Endothelial cell of umbilical vein (primary cell): ENCODE measurements at regions not wholly inside any gene's neighbourhood (a gene's known extent, or its start where the extent isn't known, plus 50 kb on each side); places are given as distances from the start of the nearest gene placed in this dataset.

Experiments
- BruUV-seq: library from RNA; stranded (reverse); fragments of 400-500 nt; replicated peaks from 2 replicates; lab custom pipeline; 2021; lab: Mats Ljungman, UMichigan
- CTCF ChIA-PET: fragments of 300-600, 350-600 bp; sonication (Branson Sonifier 250); formaldehyde crosslinking; loops from one replicate; lab custom pipeline; 2021; ENCODE audit warnings: antibody characterized with exemption, inconsistent platforms; lab: Charles Lee
- POLR2A ChIA-PET: fragments of 300-600, 350-600 bp; sonication (Branson Sonifier 250); formaldehyde crosslinking; loops from one replicate; lab custom pipeline; 2021; ENCODE audit warnings: antibody characterized with exemption, inconsistent platforms; lab: Charles Lee
- DNase-seq: peaks from one replicate; pipeline ENCODE4 v3.0.0-alpha.2; 2011; ENCODE audit warnings: low read depth, low spot score
- FAIRE-seq: peaks from 2 replicates; lab custom pipeline; 2011; peaks lifted over from hg19 to GRCh38; lab: Jason Lieb, UNC
- H2AFZ ChIP-seq: 2 replicates; pipeline ENCODE4 v1.6.0; 2012; ENCODE audit warnings: low read depth, low read length, control low read depth, inconsistent platforms
- H3K27ac ChIP-seq: 2 replicates; pipeline ENCODE4 v1.5.1; 2011; ENCODE audit warnings: low read depth, mild to moderate bottlenecking, control low read depth, low read length, moderate library complexity; ENCODE audit not compliant: insufficient read depth
- H3K27me3 ChIP-seq, 2 experiments: 2 replicates each; pipeline versions ENCODE4 v1.6.0 to v1.6.1; 2011; ENCODE audit warnings: low read length in 2 of 2, mixed read lengths in 1 of 2; ENCODE audit not compliant: control insufficient read depth in 2 of 2, insufficient read depth in 2 of 2
- H3K36me3 ChIP-seq, 2 experiments: 2 replicates in 1 of 2; 3 replicates in 1 of 2; pipeline ENCODE4 v1.5.1; 2011; ENCODE audit warnings: low read length in 2 of 2, mild to moderate bottlenecking in 1 of 2, moderate library complexity in 1 of 2; ENCODE audit not compliant: control insufficient read depth in 2 of 2, insufficient read depth in 2 of 2; ENCODE audit errors: extremely low read depth in 1 of 2
- H3K4me1 ChIP-seq: 3 replicates; pipeline ENCODE4 v1.5.1; 2011; ENCODE audit warnings: mild to moderate bottlenecking, low read length; ENCODE audit not compliant: control insufficient read depth, insufficient read depth; ENCODE audit errors: extremely low read depth
- H3K4me2 ChIP-seq: 2 replicates; pipeline ENCODE4 v1.6.1; 2011; ENCODE audit warnings: low read length, control low read depth, mixed read lengths; ENCODE audit not compliant: insufficient read depth
- H3K4me3 ChIP-seq, 3 experiments: fragments of 200-600 bp in 1 of 3; sonication (generic), shearing (Covaris generic) in 1 of 3; replicated peaks in 1 of 3; 2 replicates each; pipeline ENCODE4 v1.5.1; 2011 to 2016; ENCODE audit warnings: control low read depth in 3 of 3, low read length in 3 of 3, mild to moderate bottlenecking in 2 of 3, inconsistent platforms in 1 of 3, low read depth in 1 of 3, moderate library complexity in 1 of 3; ENCODE audit not compliant: insufficient read depth in 1 of 3
- H3K79me2 ChIP-seq: 2 replicates; pipeline ENCODE4 v1.6.0; 2012; ENCODE audit warnings: low read length, inconsistent platforms; ENCODE audit not compliant: control insufficient read depth, insufficient read depth
- H3K9ac ChIP-seq: replicated peaks from 2 replicates; pipeline ENCODE3; 2011; ENCODE audit warnings: low read length, control low read depth; ENCODE audit not compliant: insufficient read depth; ENCODE audit errors: extremely low read depth
- H3K9me1 ChIP-seq: replicated peaks from 3 replicates; pipeline ENCODE4 v1.6.0; 2011; ENCODE audit warnings: mild to moderate bottlenecking, low read length; ENCODE audit not compliant: control insufficient read depth, insufficient read depth; ENCODE audit errors: extremely low read depth
- H3K9me3 ChIP-seq: replicated peaks from 2 replicates; pipeline ENCODE4 v1.5.1; 2012; ENCODE audit warnings: low read length, inconsistent platforms; ENCODE audit not compliant: control insufficient read depth, insufficient read depth
- H4K20me1 ChIP-seq: replicated peaks from 2 replicates; pipeline ENCODE3; 2011; ENCODE audit warnings: mild to moderate bottlenecking, low read length; ENCODE audit not compliant: control insufficient read depth, insufficient read depth; ENCODE audit errors: extremely low read depth
- CTCF ChIP-seq, 2 donors: IDR thresholded peaks; 1 replicate in 1 of 2; 2 replicates in 1 of 2; pipeline ENCODE4 v1.5.1; 2011; ENCODE audit warnings: low read length in 2 of 2, mild to moderate bottlenecking in 2 of 2, moderate library complexity in 2 of 2, control low read depth in 1 of 2, inconsistent platforms in 1 of 2, low read depth in 1 of 2; ENCODE audit not compliant: insufficient read depth in 1 of 2; ENCODE audit errors: extremely low read depth in 1 of 2
- EZH2 ChIP-seq: IDR thresholded peaks from 2 replicates; pipeline ENCODE4 v1.6.1; 2012; ENCODE audit warnings: borderline replicate concordance, low read depth, mild to moderate bottlenecking, moderate library complexity, low read length, inconsistent platforms; ENCODE audit not compliant: severe bottlenecking
- GATA2 ChIP-seq: IDR thresholded peaks from 2 replicates; pipeline ENCODE4 v1.7.0; 2011; ENCODE audit warnings: low read depth, mild to moderate bottlenecking, moderate library complexity, mixed read lengths, low read length; ENCODE audit not compliant: insufficient read length, insufficient read depth
- MYC ChIP-seq: IDR thresholded peaks from one replicate; pipeline ENCODE4 v1.6.1; 2011; ENCODE audit warnings: mild to moderate bottlenecking, low read depth, low read length
- POLR2AphosphoS5 ChIP-seq: IDR thresholded peaks from 2 replicates; pipeline ENCODE4 v1.6.1; 2012; ENCODE audit warnings: low read depth, mild to moderate bottlenecking, control low read depth, low read length, moderate library complexity; ENCODE audit not compliant: insufficient read depth
- dilution Hi-C: fragments of 300-500 bp; cut with MboI; formaldehyde crosslinking; loops from one replicate; pipeline ENCODE4 v1.15.0; 2019; ENCODE audit warnings: low sequenced_read_pairs; ENCODE audit not compliant: extremely low pct_ligation_motif_present
- intact Hi-C: fragments of 100-400 bp; cut with micrococcal nuclease; formaldehyde crosslinking; loops from one replicate; pipeline ENCODE4 v1.10.0; 2022

- DNase-seq = no peak
- POLR2A ChIA-PET = no interaction called here
- intact Hi-C loops = no loop called here
These were observed 98.7 kb upstream of the SEMA3D start for GRCh38 chr7:85285527-85285926.

More at GRCh38 chr7:85285527-85285926, 98.7 kb upstream of the SEMA3D start:
- H2AFZ ChIP-seq = no peak overlapping the region
- H3K27me3 ChIP-seq = peaks cover 0 to 4% of the 10 kb centered on the region in 2 experiments
- H3K27ac ChIP-seq = no peak overlapping the region
- dilution Hi-C loops = no loop called here
- H4K20me1 ChIP-seq = no peaks in the 10 kb centered on the region
- no peaks in the 10 kb centered on the region for H3K9me1 ChIP-seq
- no peaks in the 10 kb centered on the region for H3K79me2 ChIP-seq
- TF ChIP-seq CTCF (IDR thresholded peaks at IDR 0.05; ENCODE audit: extremely low read depth in 1 of 2, insufficient read depth in 1 of 2, low read depth in 1 of 2, low read length in 2 of 2) = no peak
- no peak for TF ChIP-seq GATA2
- TF ChIP-seq POLR2AphosphoS5 = no peak
- no peak for TF ChIP-seq MYC
- no peak for TF ChIP-seq EZH2
- CTCF ChIA-PET = interaction anchor here (1.1 kb wide), 1 partner anchor 11 kb away, joined by 3 read pairs; no protein-coding TSS in a partner anchor
- H3K4me1 ChIP-seq = no peaks in the 10 kb centered on the region
- FAIRE-seq = no peak
- no peaks in the 10 kb centered on the region for H3K9me3 ChIP-seq
- no peak overlapping the region for H3K9ac ChIP-seq
- no peak overlapping the region for H3K4me2 ChIP-seq
- no TSS peak for BruUV-seq
- no peak overlapping the region for H3K4me3 ChIP-seq
- no peaks in the 10 kb centered on the region for H3K36me3 ChIP-seq
